Cardiac fibroblast (primary cell): ENCODE measurements at regions not wholly inside any gene's neighbourhood (a gene's known extent, or its start where the extent isn't known, plus 50 kb on each side); places are given as distances from the start of the nearest gene placed in this dataset.

ENCODE experiments used
- DNase-seq, 2 donors: peaks; one replicate each; pipeline versions ENCODE4 v3.0.0 to v3.0.0-alpha.2; 2010; ENCODE audit warnings: low read depth in 2 of 2
- H3K4me3 ChIP-seq, 2 donors: replicated peaks in 1 of 2; 1 replicate in 1 of 2; 2 replicates in 1 of 2; pipeline ENCODE4 v1.5.1; 2011; ENCODE audit warnings: low read depth in 2 of 2, low read length in 2 of 2, mild to moderate bottlenecking in 2 of 2, moderate library complexity in 1 of 2
- CTCF ChIP-seq: IDR thresholded peaks from one replicate; pipeline ENCODE4 v1.5.1; 2011; ENCODE audit warnings: low read depth, mild to moderate bottlenecking, low read length, inconsistent platforms

GRCh38 chr7:96591900-96592676, 117.6 kb downstream of the SEM1 start:
- DNase-seq = no peak
- H3K4me3 ChIP-seq = no peak overlapping the region
- TF ChIP-seq CTCF = no peak

GRCh38 chr7:96591159-96591899, 118.3 kb downstream of the SEM1 start:
- no peak for DNase-seq
- H3K4me3 ChIP-seq = no peak overlapping the region
- TF ChIP-seq CTCF = no peak

- no peak for DNase-seq
- no peak for TF ChIP-seq CTCF
- H3K4me3 ChIP-seq = no peak overlapping the region
These were observed 120.6 kb downstream of the SEM1 start for GRCh38 chr7:96589038-96589437.

- no peak overlapping the region for H3K4me3 ChIP-seq
- TF ChIP-seq CTCF = no peak
These were observed 130.5 kb downstream of the SEM1 start for GRCh38 chr7:96579119-96579518.

GRCh38 chr7:96578606-96579005, 131.0 kb downstream of the SEM1 start:
- TF ChIP-seq CTCF = no peak
- DNase-seq = no peak
- H3K4me3 ChIP-seq = no peak overlapping the region

More at GRCh38 chr7:96579119-96579518, 130.5 kb downstream of the SEM1 start:
- DNase-seq = no peak

- DNase-seq = no peak
- no peak overlapping the region for H3K4me3 ChIP-seq
- no peak for TF ChIP-seq CTCF
These were observed 146.2 kb downstream of the SEM1 start for GRCh38 chr7:96563409-96563808.
